GM10248 (cell line): ENCODE measurements at regions not wholly inside any gene's neighbourhood (a gene's known extent, or its start where the extent isn't known, plus 50 kb on each side); places are given as distances from the start of the nearest gene placed in this dataset.
A peak's percentile ranks its signal among the peaks of the same experiment; 100 is the strongest.

Experiments used
- CTCF ChIA-PET: fragments of 300-600 bp; sonication (Branson Sonifier 250); formaldehyde crosslinking; extraction: SDS; loops from one replicate; lab custom pipeline; 2021; ENCODE audit warnings: antibody characterized with exemption; lab: Yijun Ruan, JAX
- POLR2A ChIA-PET: fragments of 350-650 bp; sonication (Branson Sonifier 250); formaldehyde crosslinking; extraction: SDS; loops from one replicate; lab custom pipeline; 2020; ENCODE audit warnings: antibody characterized with exemption; lab: Yijun Ruan, JAX
- DNase-seq: peaks from one replicate; pipeline ENCODE4 v3.0.0; 2012; ENCODE audit errors: extremely low spot score
- TF ChIP-seq, protein P1 (sequence below): IDR thresholded peaks from 2 replicates; pipeline ENCODE4 v1.5.1; 2012; ENCODE audit warnings: mild to moderate bottlenecking, low read depth; ENCODE audit errors: extremely low read depth, missing control alignments, control extremely low read depth

DNA sequence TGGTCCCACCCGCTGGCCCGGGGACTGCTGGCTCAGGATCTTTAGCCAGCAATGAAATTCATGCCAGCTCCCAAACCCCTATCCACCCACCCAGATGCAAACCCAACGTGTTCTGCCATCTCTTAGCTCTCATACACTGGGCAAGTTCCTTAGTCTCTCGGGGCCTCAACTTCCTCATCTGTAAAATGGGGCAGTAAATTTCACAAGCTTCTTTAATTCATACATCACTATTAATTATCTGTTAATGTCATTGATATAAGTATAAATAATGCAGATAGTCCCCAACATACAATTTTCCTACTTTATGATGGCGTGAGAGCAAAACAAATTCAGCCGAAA lies 398.7 kb downstream of the SOX9 start:
- TF ChIP-seq, protein P1, sequence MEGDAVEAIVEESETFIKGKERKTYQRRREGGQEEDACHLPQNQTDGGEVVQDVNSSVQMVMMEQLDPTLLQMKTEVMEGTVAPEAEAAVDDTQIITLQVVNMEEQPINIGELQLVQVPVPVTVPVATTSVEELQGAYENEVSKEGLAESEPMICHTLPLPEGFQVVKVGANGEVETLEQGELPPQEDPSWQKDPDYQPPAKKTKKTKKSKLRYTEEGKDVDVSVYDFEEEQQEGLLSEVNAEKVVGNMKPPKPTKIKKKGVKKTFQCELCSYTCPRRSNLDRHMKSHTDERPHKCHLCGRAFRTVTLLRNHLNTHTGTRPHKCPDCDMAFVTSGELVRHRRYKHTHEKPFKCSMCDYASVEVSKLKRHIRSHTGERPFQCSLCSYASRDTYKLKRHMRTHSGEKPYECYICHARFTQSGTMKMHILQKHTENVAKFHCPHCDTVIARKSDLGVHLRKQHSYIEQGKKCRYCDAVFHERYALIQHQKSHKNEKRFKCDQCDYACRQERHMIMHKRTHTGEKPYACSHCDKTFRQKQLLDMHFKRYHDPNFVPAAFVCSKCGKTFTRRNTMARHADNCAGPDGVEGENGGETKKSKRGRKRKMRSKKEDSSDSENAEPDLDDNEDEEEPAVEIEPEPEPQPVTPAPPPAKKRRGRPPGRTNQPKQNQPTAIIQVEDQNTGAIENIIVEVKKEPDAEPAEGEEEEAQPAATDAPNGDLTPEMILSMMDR, result no peak
- CTCF ChIA-PET, result interaction anchor here (0.8 to 2.6 kb wide), 3 partner anchors 20 to 40 kb away, joined by 3 to 9 read pairs (median 7); no protein-coding TSS in a partner anchor
- no peak for DNase-seq
- POLR2A ChIA-PET, result no interaction called here

DNA sequence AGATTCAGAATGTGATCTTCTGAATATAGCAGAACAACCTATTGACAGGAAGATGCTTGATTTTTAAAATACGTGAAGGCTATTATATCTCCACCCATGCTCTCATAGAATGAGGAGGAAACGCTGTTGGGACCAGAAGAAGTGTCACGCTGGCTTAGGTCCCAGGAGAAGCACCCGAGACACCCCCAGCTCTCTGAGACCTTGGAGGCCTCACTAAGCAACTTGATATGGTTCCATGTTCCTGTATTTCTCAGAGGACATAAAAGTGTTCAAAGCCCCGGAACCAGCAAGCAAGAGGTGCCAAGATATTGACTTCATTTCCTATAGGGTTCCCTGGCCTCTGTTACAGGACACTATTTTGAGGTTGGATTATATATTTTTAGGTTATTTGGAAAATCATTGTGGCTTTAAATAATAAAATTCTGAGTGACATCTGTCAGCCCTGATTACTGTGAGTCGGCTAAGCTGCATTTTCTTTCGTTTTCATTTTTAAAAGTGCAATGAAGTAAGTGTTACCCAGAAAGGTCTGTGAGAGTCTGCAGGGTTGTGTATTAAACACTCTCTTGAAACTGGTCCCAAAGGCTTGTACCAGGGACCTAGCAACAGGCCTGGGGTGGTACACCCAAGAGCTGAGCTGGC lies 400.0 kb downstream of the SOX9 start:
- peak; percentile 38 for DNase-seq
- TF ChIP-seq, protein P1, result no peak
- POLR2A ChIA-PET, result no interaction called here
- CTCF ChIA-PET, result interaction anchor here (0.8 to 2.6 kb wide), 5 partner anchors 8 to 69 kb away, joined by 3 to 11 read pairs (median 7); no protein-coding TSS in a partner anchor

DNA sequence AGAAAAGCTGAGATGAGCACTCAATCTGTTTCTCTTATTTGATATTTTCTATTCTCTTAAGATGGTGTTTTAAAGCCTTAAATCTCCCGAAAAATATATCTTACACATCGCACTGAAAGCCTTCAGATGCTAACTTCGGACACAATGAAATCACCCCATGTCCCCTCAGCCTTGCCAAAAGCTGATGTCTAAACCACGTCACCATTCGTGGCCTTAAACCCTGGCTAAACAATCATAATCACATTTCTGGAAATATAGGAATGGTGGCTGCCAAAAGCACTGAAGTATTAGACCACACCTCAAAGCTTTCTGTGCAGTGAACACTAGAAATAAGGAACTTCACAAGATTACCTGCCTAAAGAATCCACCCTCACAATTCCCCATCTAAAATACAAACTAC lies 402.7 kb downstream of the SOX9 start:
- TF ChIP-seq, protein P1, result no peak
- CTCF ChIA-PET, result interaction anchor here (1.0 to 2.0 kb wide), 5 partner anchors 16 to 1051 kb away, joined by 3 to 6 read pairs (median 3); no protein-coding TSS in a partner anchor
- POLR2A ChIA-PET, result no interaction called here

DNA sequence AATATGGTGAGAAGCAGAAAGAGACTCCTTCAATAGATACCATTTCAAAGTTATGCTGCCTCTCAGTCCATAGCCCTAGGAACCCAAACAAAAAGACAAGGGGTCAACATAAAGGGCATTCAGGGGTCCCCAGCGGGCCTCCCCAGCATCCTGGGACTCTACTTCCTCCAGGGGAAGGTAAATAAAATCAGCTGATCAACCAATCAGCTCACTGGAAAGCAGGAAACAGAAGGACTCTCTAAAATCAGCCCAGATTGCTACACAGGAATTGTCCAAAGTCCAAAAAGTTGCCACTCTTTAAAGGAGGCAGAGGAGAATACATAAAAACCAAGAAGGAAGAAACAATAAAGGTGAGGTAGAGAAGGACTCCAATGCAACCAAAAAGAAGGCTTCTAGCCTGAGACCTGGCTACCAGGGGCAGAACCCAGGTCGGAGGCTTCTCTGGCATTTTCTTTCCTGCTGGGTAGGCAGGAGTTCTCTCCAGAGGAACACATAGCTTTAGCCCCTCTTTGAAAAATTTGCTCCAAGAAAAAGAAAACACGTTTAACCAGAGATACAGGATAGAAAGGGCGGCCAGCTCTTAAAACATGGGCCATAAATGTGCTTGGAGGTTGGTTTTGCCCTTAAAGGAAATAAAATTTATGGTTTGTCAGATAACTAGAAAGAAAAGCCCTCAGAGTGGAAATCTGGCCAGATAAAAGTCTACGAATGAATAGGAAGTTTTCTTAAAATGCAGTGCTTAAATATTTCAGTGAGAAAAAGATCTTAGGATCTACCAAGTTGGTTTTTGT lies 404.6 kb downstream of the SOX9 start:
- TF ChIP-seq, protein P1, result no peak
- no peak for DNase-seq
- ChIA-PET POLR2A (no interaction called here), CTCF (no interaction called here)

More for the DNA sequence above, 402.7 kb downstream of the SOX9 start:
- DNase-seq, result no peak

DNA sequence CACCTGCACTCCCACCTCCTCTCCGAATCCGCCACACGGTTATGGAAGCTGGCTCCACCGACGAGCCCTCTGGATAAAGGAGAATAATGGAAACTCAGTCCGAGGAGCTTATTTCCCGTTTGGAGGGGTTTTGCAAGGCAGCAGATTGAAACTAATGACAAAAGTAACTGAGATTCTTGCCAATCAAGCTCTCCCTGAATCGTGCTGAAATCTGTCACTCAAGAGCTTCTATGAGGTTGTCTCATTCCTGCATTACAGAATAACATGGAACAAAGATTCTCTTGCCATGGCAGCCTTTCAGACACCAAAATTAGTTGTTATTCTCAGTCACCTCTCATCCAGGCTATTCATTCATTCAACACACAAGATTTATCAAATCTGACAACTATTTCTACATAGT lies 405.9 kb downstream of the SOX9 start:
- POLR2A ChIA-PET, result no interaction called here
- DNase-seq, result no peak
- TF ChIP-seq, protein P1, result no peak
- CTCF ChIA-PET, result no interaction called here

DNA sequence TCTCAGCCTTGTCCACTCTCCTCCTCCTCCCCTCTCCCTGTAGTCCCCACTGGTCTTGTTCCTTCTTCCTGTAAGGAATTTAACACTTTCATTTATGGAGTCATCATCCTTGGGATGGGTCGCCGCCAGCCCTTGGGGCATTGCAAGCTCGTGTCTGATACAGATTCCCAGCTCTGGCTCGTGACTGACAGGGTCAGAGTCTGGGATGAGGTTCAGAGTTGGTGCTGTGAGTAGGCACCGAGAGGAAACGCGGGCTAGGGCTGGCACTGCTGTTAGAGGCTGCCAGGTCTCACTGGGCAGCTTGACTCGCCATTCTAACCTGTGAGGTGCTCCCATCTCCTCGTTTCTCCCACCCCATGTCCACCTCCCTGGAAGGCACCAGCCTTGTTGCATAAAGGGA lies 407.0 kb downstream of the SOX9 start:
- CTCF ChIA-PET, result interaction anchor here (0.6 to 3.8 kb wide), 2 partner anchors 12 to 410 kb away, joined by 3 to 22 read pairs; no protein-coding TSS in a partner anchor
- DNase-seq, result no peak
- TF ChIP-seq, protein P1, result no peak
- POLR2A ChIA-PET, result no interaction called here
